ENCODE measurements at regions not wholly inside any gene's neighbourhood (a gene's known extent, or its start where the extent isn't known, plus 50 kb on each side); places are given as distances from the start of the nearest gene placed in this dataset.
"Not testable (repeated sequence)": the region's sequence is repeated elsewhere in the genome, so short reads cannot be mapped to it uniquely, and the experiment has no call there.

- Histone ChIP-seq H3K4me3 (no peak overlapping the region), H3K4me1 (no peaks in the 10 kb centered on the region), H3K27me3 (ENCODE audit: low read depth) (no peaks in the 10 kb centered on the region), H3K36me3 (no peaks in the 10 kb centered on the region), H3K9me3 (peaks cover 50% of the 10 kb centered on the region), H3K27ac (no peak overlapping the region)
- no peak for TF ChIP-seq CTCF (IDR thresholded peaks at IDR 0.05)
- DNase-seq (no peak), ATAC-seq (no peak)
- intact Hi-C loops (cut with DNase I): no loop called here
Measured at GRCh38 chr6:2327591-2327990, 82.2 kb upstream of the GMDS start.

- no peaks in the 10 kb centered on the region for H3K4me1 ChIP-seq
- DNase-seq (no peak), ATAC-seq (no peak)
- TF ChIP-seq CTCF (IDR thresholded peaks at IDR 0.05): no peak
- peaks cover 59% of the 10 kb centered on the region for H3K9me3 ChIP-seq
- intact Hi-C loops (cut with DNase I): no loop called here
- H3K36me3 ChIP-seq: no peaks in the 10 kb centered on the region
- H3K4me3 ChIP-seq: no peak overlapping the region
- no peak overlapping the region for H3K27ac ChIP-seq
- H3K27me3 ChIP-seq (ENCODE audit: low read depth): no peaks in the 10 kb centered on the region
Measured at GRCh38 chr6:2324166-2324953, 79.0 kb upstream of the GMDS start.

GRCh38 chr6:2317498-2317897 is 72.1 kb upstream of the GMDS start:
- H3K4me3 ChIP-seq; H3K27me3 ChIP-seq (ENCODE audit: low read depth); DNase-seq; ATAC-seq; H3K36me3 ChIP-seq; H3K4me1 ChIP-seq; intact Hi-C loops (cut with DNase I); H3K27ac ChIP-seq: not testable (repeated sequence)
- peaks cover 11% of the 10 kb centered on the region for H3K9me3 ChIP-seq

GRCh38 chr6:2314641-2315040 is 69.2 kb upstream of the GMDS start:
- Histone ChIP-seq H3K36me3 (no peaks in the 10 kb centered on the region), H3K4me3 (no peak overlapping the region), H3K4me1 (no peaks in the 10 kb centered on the region), H3K9me3 (no peaks in the 10 kb centered on the region), H3K27me3 (ENCODE audit: low read depth) (no peaks in the 10 kb centered on the region), H3K27ac (no peak overlapping the region)
- intact Hi-C loops (cut with DNase I): no loop called here
- TF ChIP-seq CTCF (IDR thresholded peaks at IDR 0.05): no peak
- no peak for DNase-seq
- no peak for ATAC-seq

- no peak for TF ChIP-seq CTCF (IDR thresholded peaks at IDR 0.05)
- Histone ChIP-seq H3K27ac (no peak overlapping the region), H3K4me3 (no peak overlapping the region), H3K9me3 (no peaks in the 10 kb centered on the region), H3K27me3 (ENCODE audit: low read depth) (no peaks in the 10 kb centered on the region), H3K36me3 (no peaks in the 10 kb centered on the region), H3K4me1 (no peaks in the 10 kb centered on the region)
- intact Hi-C loops (cut with DNase I): no loop called here
- no peak for ATAC-seq
- DNase-seq: no peak
Measured at GRCh38 chr6:2310042-2310441, 64.6 kb upstream of the GMDS start.

- ATAC-seq (no peak), DNase-seq (no peak)
- Histone ChIP-seq H3K27me3 (ENCODE audit: low read depth) (no peaks in the 10 kb centered on the region), H3K9me3 (no peaks in the 10 kb centered on the region), H3K4me1 (no peaks in the 10 kb centered on the region), H3K36me3 (no peaks in the 10 kb centered on the region), H3K4me3 (no peak overlapping the region), H3K27ac (no peak overlapping the region)
- intact Hi-C loops (cut with DNase I): no loop called here
- no peak for TF ChIP-seq CTCF (IDR thresholded peaks at IDR 0.05)
Measured at GRCh38 chr6:2309122-2309521, 63.7 kb upstream of the GMDS start.

Measured in lower lobe of right lung (tissue), 2 donors.